Spleen (tissue), 11 donors: ENCODE measurements at regions not wholly inside any gene's neighbourhood (a gene's known extent, or its start where the extent isn't known, plus 50 kb on each side); places are given as distances from the start of the nearest gene placed in this dataset.

Experiments
- DNase-seq: peaks from one replicate; pipeline ENCODE4 v3.0.0-alpha.2; 2020
- H3K27ac ChIP-seq, 8 donors: fragments of 200-600 bp; sonication (generic) in 7 of 8; 1 replicate in 4 of 8; 2 replicates in 4 of 8; pipeline versions ENCODE4 v1.5.0 to v1.8.0; 2016 to 2021; ENCODE audit warnings: inconsistent platforms in 4 of 8, mild to moderate bottlenecking in 4 of 8, moderate library complexity in 1 of 8
- H3K27me3 ChIP-seq, 7 donors: fragments of 200-600 bp; sonication (generic) in 6 of 7; replicated peaks in 1 of 7; 1 replicate in 4 of 7; 2 replicates in 3 of 7; pipeline versions ENCODE4 v1.5.0 to v1.8.0; 2016 to 2021; ENCODE audit warnings: inconsistent platforms in 3 of 7, mild to moderate bottlenecking in 1 of 7
- H3K36me3 ChIP-seq, 6 donors: fragments of 200-600 bp; sonication (generic) in 5 of 6; 1 replicate in 4 of 6; 2 replicates in 2 of 6; pipeline versions ENCODE4 v1.5.0 to v1.8.0; 2016 to 2021; ENCODE audit warnings: inconsistent platforms in 2 of 6
- H3K4me1 ChIP-seq, 6 donors: fragments of 200-600 bp; sonication (generic) in 5 of 6; 1 replicate in 3 of 6; 2 replicates in 3 of 6; pipeline versions ENCODE4 v1.5.0 to v1.8.0; 2016 to 2021; ENCODE audit warnings: inconsistent platforms in 3 of 6
- H3K4me3 ChIP-seq, 8 donors: fragments of 200-600 bp; sonication (generic) in 7 of 8; 1 replicate in 4 of 8; 2 replicates in 4 of 8; pipeline versions ENCODE4 v1.5.0 to v1.8.0; 2016 to 2021; ENCODE audit warnings: inconsistent platforms in 4 of 8, mild to moderate bottlenecking in 4 of 8, moderate library complexity in 2 of 8
- H3K9me3 ChIP-seq, 8 donors: fragments of 200-600 bp; sonication (generic) in 7 of 8; 1 replicate in 4 of 8; 2 replicates in 4 of 8; pipeline versions ENCODE4 v1.5.0 to v1.8.0; 2016 to 2021; ENCODE audit warnings: inconsistent platforms in 4 of 8
- CTCF ChIP-seq, 11 experiments: fragments of 200-600 bp in 7 of 11; fragments of 450-650 bp in 4 of 11; sonication (generic) in 4 of 11; IDR thresholded peaks in 8 of 11; conservative IDR thresholded peaks in 3 of 11; 1 replicate in 7 of 11; 2 replicates in 4 of 11; pipeline versions ENCODE4 v1.4.0 to v1.8.0; 2016 to 2021; ENCODE audit warnings: antibody characterized with exemption in 11 of 11, inconsistent platforms in 4 of 11, mild to moderate bottlenecking in 1 of 11
- POLR2A ChIP-seq, 3 donors: fragments of 450-650 bp; IDR thresholded peaks; one replicate each; pipeline ENCODE4 v1.5.1; 2017; ENCODE audit warnings: antibody characterized with exemption in 3 of 3, mild to moderate bottlenecking in 1 of 3
- POLR2AphosphoS5 ChIP-seq, 3 donors: sonication (generic); formaldehyde crosslinking; IDR thresholded peaks; one replicate each; pipeline ENCODE4 v1.5.1; 2017; ENCODE audit warnings: antibody characterized with exemption in 3 of 3
- WGBS, 5 donors: extraction: QIAGEN DNeasy Blood & Tissue Kit in 3 of 5; methylation state at CpG; one replicate each; pipeline versions ENCODE4 v1.1.5 to v1.1.7; 2013 to 2018; 5-methylcytosine and 5-hydroxymethylcytosine counted together
- intact Hi-C: fragments of 100-400 bp; cut with DNase I; formaldehyde crosslinking; loops from one replicate; pipeline ENCODE4 v1.15.0; 2023; ENCODE audit warnings: low total_unique reads
- donor health status: healthy with polysubstance abuse.
- donor health status: DM: no; HTN: no; CAD: no; lungs with moderate emphysema.
- donor health status: DM: no; HTN: no; CAD: no.
- donor health status: Bipolar disorder and iron deficiency.
- donor health status: healthy.
- donor health status: DM: no; HTN: no; CAD: no.
- donor health status: DM: yes; HTN: yes; CAD: no.

GRCh38 chr14:37851054-37851453 lies 255.6 kb downstream of the TTC6 start:
- Histone ChIP-seq H3K36me3 (no peaks in the 10 kb centered on the region), H3K9me3 (no peaks in the 10 kb centered on the region), H3K27ac (no peak overlapping the region), H3K4me1 (no peaks in the 10 kb centered on the region), H3K4me3 (no peak overlapping the region), H3K27me3 (peaks cover 0 to 4% (median 0%) of the 10 kb centered on the region in 7 donors)
- 59 to 76% (median 73%) methylated on average over 1 of the region's 1 CpG for WGBS, 5 donors
- intact Hi-C loops: no loop called here
- TF ChIP-seq POLR2AphosphoS5 (IDR thresholded peaks at IDR 0.05) (no peak), POLR2A (IDR thresholded peaks at IDR 0.05) (no peak), CTCF (IDR thresholded peaks at IDR 0.05 in 8 of 11, conservative IDR thresholded peaks at IDR 0.05 in 3 of 11) (no peak)
- no peak for DNase-seq

GRCh38 chr14:37855871-37856270 lies 260.4 kb downstream of the TTC6 start:
- Histone ChIP-seq H3K27ac (no peak overlapping the region), H3K27me3 (peaks cover 0 to 4% (median 0%) of the 10 kb centered on the region in 7 donors), H3K4me3 (no peak overlapping the region), H3K36me3 (no peaks in the 10 kb centered on the region), H3K9me3 (peaks cover 0 to 4% (median 0%) of the 10 kb centered on the region in 8 donors), H3K4me1 (no peaks in the 10 kb centered on the region)
- TF ChIP-seq POLR2AphosphoS5 (IDR thresholded peaks at IDR 0.05) (no peak), POLR2A (IDR thresholded peaks at IDR 0.05) (no peak), CTCF (IDR thresholded peaks at IDR 0.05 in 8 of 11, conservative IDR thresholded peaks at IDR 0.05 in 3 of 11) (no peak)
- 82 to 91% (median 87%) methylated on average over 1 of the region's 1 CpG for WGBS, 5 donors
- intact Hi-C loops: no loop called here
- no peak for DNase-seq

GRCh38 chr14:37857774-37858266 lies 262.4 kb downstream of the TTC6 start:
- Histone ChIP-seq H3K4me3 (no peak overlapping the region), H3K9me3 (peaks cover 0 to 4% (median 0%) of the 10 kb centered on the region in 8 donors), H3K27me3 (no peaks in the 10 kb centered on the region), H3K4me1 (no peaks in the 10 kb centered on the region), H3K36me3 (no peaks in the 10 kb centered on the region), H3K27ac (no peak overlapping the region)
- WGBS, 5 donors: 62 to 76% (median 73%) methylated on average over 2 of the region's 2 CpGs
- no peak for TF ChIP-seq POLR2A (IDR thresholded peaks at IDR 0.05)
- no peak for TF ChIP-seq POLR2AphosphoS5 (IDR thresholded peaks at IDR 0.05)
- TF ChIP-seq CTCF (IDR thresholded peaks at IDR 0.05 in 8 of 11, conservative IDR thresholded peaks at IDR 0.05 in 3 of 11): no peak
- DNase-seq: no peak
- intact Hi-C loops: no loop called here

GRCh38 chr14:37858733-37859132 lies 263.3 kb downstream of the TTC6 start:
- Histone ChIP-seq H3K4me1 (no peaks in the 10 kb centered on the region), H3K36me3 (no peaks in the 10 kb centered on the region), H3K27ac (no peak overlapping the region), H3K27me3 (no peaks in the 10 kb centered on the region), H3K4me3 (no peak overlapping the region), H3K9me3 (peaks cover 0 to 4% (median 0%) of the 10 kb centered on the region in 8 donors)
- DNase-seq: no peak
- WGBS, 5 donors: 68 to 95% (median 82%) methylated on average over 1 of the region's 1 CpG
- intact Hi-C loops: no loop called here
- TF ChIP-seq CTCF (IDR thresholded peaks at IDR 0.05 in 8 of 11, conservative IDR thresholded peaks at IDR 0.05 in 3 of 11) (no peak), POLR2A (IDR thresholded peaks at IDR 0.05) (no peak), POLR2AphosphoS5 (IDR thresholded peaks at IDR 0.05) (no peak)
